HK-2 (cell line): ENCODE measurements at regions not wholly inside any gene's neighbourhood (a gene's known extent, or its start where the extent isn't known, plus 50 kb on each side); places are given as distances from the start of the nearest gene placed in this dataset.
A peak's percentile ranks its signal among the peaks of the same experiment; 100 is the strongest.

Experiments used
- DNase-seq: peaks from one replicate; pipeline ENCODE4 v3.0.0-alpha.2; 2018; ENCODE audit not compliant: unreplicated experiment

DNA sequence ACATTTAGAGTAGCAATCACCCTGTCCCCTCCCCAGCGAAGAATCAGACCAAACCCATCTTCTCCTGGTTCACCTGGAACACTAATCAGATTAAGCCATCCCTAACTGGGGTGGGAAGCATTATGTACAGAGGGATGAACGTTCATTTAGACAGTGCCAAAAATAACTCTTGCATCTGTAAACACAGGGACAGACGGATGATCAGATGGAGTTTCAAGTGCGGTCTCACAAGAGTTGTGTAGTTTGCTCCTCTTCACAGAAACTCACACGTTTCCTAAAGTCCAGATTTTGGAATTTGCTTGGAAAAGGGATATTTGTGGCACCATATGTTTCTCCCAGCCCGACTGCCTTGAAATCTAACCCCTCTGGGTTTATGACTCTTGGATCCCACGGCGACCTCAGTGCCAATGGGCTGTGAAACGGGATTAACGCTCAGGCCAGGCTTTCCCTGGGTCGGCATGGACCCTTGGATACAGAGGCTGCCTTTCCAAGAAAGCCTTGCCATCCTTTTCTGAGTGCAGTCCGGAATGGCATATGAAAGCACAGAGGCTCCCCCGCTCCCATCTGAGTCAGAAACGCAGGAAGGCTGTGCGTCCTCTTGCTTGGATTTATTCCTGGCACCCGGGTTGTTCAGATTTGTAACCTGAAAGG lies 293.2 kb upstream of the HABP2 start:
- no peak for DNase-seq

DNA sequence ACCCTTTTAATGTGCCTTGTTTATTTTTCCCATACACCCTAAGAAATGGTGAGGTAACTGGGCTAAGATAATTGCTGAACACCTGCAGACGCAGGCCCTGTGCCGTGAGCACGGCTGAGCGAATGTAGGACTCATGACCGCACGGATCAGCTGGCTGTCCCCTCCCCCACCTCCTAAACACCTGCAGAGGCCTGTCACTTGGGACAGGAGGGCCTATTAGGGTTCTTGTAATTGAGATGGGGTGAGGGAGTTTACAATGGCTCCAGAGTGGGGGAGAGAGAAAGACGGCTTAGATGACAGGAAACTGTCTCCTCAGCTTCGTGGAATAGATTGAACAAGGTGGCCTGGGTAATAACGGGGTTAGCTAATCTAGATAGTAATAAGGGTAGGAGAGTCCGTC lies 291.7 kb upstream of the HABP2 start:
- no peak for DNase-seq

DNA sequence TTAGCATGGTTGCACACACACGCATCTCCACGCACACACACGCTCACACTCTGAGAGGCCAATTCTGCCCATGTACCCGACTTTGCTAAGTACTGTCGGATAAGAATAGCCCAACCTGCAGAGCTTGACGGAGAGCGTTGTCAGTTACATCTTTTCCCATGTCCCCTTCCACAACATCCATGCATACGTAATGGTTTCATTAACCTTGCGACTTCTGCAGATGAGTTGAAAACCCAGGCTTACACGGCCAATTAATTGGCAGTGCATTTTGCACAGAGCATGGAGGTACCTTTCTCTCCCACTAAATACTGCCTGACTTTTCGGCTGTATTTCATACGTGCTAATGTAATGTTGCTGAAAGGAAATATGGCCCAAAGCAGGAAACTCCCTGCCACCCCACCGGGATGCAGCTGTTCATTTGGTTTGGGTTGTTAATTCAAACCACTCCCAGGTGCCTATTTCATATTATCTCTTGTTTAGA lies 291.2 kb upstream of the HABP2 start:
- DNase-seq: no peak

GRCh38 chr10:113263056-113263455 lies 289.8 kb upstream of the HABP2 start:
- DNase-seq: no peak

GRCh38 chr10:113264333-113265131 lies 288.3 kb upstream of the HABP2 start:
- DNase-seq: no peak

DNA sequence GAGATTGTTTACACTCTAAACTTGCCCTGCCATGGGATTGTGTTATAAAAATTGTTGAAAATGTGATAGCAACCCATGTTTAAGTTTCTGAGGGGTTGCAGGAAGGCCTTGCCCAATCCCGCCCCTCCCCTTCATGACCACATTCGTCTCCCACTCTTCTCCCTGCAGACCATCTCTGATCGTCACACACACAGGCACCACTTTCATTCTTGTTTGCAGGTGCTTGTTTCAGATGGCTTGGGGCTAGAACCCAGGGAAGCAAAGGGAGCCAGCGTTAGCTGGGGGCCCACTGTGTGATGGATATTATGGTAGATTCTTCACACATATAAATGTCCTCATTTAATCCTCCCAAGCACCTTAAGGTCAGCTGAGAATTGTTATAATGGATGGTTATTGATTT lies 286.7 kb upstream of the HABP2 start:
- DNase-seq: no peak

DNA sequence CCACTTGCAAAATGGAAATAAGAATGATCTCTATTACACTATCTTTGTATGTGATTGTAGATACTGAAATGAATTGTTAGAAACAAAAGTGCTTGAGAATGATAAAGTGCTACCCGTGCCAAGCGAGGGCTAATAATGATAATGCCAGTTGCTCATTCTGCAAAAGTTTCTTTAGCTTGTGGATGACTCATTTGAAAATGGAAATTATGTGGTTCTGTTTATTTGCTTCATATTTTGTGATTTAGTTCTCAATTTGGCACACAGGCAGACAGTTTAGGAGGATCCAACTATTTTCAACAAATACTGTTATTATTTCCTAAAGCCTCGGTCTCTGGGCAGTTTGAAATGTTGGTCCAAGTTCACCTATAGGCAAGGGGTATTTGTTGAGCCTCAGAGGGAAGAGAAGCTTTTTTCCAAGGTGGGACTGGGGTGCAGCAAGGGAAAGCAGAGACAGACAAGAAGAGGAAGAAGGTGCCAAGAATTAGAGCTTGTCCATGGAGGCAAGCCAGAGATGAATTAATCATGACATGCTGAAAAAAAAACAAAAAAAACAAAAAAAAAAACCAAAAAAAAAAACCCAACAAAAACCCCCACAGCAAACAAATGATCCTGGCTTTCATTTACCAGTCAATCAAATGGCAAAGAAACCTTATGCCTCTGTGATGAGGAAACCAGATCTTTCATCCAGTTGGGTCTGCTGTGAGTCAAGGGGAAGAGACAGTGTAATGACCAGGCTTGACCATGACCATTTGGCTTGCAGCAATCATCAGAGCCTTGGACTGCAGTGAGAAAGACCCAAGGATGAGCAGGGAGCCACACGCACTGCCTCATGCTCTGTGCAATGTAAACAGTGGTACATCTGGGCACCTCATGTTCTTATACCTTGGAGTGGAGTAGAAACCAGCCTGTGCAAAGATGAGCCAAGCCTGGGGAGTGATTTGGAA lies 285.0 kb upstream of the HABP2 start:
- DNase-seq: no peak

DNA sequence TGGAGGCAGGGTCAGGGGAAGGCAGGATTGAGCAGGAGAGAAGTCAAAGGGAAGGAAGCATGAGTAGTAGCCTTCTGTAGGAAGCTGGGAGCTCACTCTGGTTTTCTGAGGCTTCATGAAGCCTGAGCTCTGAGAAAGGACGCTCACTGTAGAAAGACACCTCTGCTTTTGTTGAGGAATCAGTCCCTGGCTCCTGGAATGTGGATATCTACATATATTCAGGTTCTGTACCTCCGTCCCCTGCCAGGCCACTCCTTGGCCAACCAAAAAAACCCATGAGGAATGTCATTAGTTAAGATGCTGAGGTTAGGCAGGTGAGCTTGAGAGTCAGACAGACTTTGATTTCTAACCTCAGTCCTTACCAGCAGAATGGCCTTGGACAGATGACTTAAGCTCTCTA lies 283.5 kb upstream of the HABP2 start:
- DNase-seq: no peak

GRCh38 chr10:113272511-113272910 lies 280.3 kb upstream of the HABP2 start:
- no peak for DNase-seq

- DNase-seq: peak; percentile 7
These were observed 279.4 kb upstream of the HABP2 start for GRCh38 chr10:113273181-113274163.

- DNase-seq: no peak
These were observed 278.6 kb upstream of the HABP2 start for GRCh38 chr10:113274176-113274829.

DNA sequence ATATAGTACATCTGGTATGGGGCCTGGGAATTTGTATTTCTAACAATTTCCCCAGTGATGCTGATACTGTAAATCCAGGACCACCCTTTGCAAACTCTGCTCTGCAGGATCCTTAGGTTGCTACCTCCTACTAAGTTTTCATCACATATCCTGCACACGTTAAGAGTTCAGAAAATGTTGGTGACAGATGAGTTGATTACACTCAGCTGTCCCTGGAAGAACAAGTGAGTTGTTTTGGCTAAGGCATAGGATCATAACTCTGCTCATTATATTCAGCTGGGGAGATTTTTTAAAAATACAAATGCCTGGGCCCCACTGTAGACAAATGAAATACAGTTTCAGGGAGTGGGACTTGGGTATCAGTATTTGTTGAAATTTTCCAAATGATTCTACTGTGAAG lies 274.6 kb upstream of the HABP2 start:
- no peak for DNase-seq

DNA sequence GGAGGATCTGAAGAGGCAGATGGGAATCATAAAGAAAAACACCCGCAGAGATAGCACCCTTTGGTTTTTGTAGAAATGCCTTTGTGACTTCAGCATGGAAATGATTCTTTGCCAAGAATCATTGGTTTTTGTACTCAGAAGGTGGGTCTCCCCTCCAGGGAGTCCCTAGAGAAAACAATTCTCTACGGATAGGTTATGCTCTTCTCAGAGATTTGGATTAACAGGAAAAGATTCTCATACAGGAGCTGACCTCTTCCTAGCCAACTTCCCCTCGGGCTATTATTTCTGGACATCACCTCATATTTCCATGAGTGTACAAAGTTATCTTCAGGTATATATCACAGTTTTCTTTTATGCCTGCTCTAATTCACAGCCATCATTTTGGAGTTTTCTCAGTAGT lies 274.2 kb upstream of the HABP2 start:
- no peak for DNase-seq

DNA sequence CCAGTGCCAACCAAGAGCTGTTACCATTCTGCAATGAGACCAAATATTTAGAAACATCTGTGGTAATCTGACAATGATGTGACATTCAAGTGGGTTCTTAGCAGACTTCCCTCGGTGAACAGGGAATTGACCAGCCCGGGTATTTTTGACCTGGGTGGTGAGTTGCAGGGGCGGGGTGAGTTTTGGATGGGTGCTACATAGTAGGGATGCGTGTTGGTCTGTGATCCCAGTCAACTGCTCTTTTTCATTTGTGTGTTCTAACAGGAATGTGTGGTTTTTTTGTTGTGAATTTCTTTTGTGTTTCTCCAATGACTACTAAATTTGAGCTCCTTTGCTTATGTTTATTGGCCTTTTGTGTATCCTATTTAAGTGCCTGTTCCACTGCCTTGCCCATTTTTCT lies 273.6 kb upstream of the HABP2 start:
- no peak for DNase-seq

GRCh38 chr10:113282564-113282963 lies 270.3 kb upstream of the HABP2 start:
- DNase-seq: no peak

- no peak for DNase-seq
These were observed 269.7 kb upstream of the HABP2 start for GRCh38 chr10:113283189-113283588.

DNA sequence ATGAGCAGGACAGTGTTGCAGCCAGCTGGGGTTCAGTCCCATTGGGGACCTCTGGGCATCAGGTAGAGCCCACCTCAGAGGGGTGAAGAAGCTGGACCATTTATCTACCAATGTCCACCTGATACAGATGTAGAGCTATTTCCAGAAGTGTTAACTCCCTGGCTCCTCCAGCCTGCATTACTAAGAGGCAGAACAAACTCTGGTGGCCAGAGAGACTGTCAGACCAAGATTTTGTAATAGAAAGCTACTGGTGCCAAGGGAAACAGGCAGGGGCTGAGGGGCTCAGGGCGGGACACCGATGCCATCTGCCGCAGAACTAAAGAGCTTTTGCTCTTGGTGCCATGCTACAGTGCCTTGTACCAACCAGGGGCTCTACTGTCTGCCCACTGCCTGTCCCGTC lies 268.2 kb upstream of the HABP2 start:
- DNase-seq: no peak

GRCh38 chr10:113285305-113285704 lies 267.5 kb upstream of the HABP2 start:
- no peak for DNase-seq

- DNase-seq: no peak
These were observed 265.3 kb upstream of the HABP2 start for GRCh38 chr10:113287592-113287991.

DNA sequence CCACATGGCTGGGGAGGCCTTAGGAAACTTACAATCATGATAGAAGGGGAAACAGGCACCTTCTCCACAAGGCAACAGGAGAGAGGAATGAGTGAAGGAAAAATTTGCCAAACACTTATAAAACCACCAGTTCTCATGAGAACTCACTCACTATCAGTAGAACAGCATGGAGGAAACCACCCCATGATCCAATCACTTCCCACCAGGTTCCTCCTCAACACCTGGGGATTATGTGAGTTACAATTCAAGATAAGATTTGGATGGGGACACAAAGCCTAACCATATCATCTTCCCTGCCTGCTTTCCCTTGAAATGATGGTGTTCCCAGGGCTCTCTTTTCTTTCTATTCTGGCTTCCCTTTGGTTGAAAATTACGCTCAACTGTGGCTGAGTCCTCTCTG lies 262.7 kb upstream of the HABP2 start:
- DNase-seq: no peak

- DNase-seq: no peak
These were observed 261.4 kb upstream of the HABP2 start for GRCh38 chr10:113291413-113291812.
